HepG2 (cell line): ENCODE measurements at regions not wholly inside any gene's neighbourhood (a gene's known extent, or its start where the extent isn't known, plus 50 kb on each side); places are given as distances from the start of the nearest gene placed in this dataset.

Experiments used
- CBFB ChIP-seq: sonication (generic); formaldehyde crosslinking; IDR thresholded peaks from 2 replicates; pipeline ENCODE4 v1.4.0; 2020; ENCODE audit warnings: missing genetic modification reagents
- FOXK2 ChIP-seq: fragments of 450-650 bp; IDR thresholded peaks from 2 replicates; pipeline ENCODE4 v1.6.1; 2016

DNA sequence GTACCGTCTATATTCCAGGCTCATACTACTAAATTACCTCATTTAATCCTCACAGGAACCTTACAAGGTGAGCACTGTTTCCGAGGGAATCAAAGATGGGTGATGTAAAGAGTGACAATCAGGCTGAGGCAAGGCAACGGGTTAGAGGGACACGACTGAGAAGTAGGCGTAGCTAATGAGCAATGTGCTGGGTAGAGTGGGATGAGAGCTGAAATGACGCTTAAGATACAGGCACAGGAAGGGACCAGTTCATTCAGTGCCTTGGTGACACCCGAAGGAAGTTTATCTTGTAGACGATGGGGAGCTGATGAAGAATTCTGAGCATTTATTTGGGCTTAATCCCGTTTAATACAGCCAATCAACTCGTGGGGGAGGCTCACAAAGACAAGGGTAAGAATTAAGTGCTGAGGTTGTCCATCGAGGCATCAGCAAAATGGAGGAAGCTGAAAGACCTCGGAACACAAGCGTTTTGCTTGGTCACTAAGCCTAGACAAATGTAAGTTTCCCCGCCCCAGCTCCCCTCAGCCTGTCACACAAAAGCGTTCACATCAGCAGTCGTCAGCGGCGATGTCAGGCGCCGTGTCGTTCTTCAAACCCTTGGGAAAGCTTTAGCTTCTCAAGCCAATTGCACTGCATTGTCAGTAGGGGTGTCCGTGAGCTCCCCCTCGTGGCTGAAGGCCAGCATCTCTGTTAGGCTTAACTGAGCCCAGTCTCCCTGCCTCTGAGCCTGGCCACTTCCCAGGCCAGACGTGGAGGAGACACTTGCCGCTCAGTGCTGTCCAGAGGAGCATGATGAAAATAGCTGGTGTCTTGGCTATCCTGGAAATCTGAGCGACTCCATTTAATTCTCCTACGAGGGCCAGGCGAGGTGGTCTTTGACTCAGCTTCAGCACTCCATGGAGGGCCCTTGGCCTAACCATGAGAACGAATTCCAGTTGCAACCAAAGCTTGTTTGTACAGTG is 288.5 kb upstream of the G2E3 start:
- TF ChIP-seq CBFB (CRISPR knock-in tag) (0 out of 2 replicates have a peak, but pooled peaks have one; percentile 37), FOXK2 (no peak)
